ENCODE measurements at regions not wholly inside any gene's neighbourhood (a gene's known extent, or its start where the extent isn't known, plus 50 kb on each side); places are given as distances from the start of the nearest gene placed in this dataset.

- TF ChIP-seq CTCF (IDR thresholded peaks at IDR 0.05) = no peak
- TF ChIP-seq POLR2A (IDR thresholded peaks at IDR 0.05) = no peak
These were observed 144.3 kb upstream of the ERBB4 start for GRCh38 chr2:212682937-212683336.
